Stimulated activated CD8-positive, alpha-beta memory T cell treated with anti-CD3 and anti-CD28 coated beads, Interleukin-7, amount 100 ng/mL, for 24 hours (primary cell): ENCODE measurements at regions not wholly inside any gene's neighbourhood (a gene's known extent, or its start where the extent isn't known, plus 50 kb on each side); places are given as distances from the start of the nearest gene placed in this dataset.

Experiments used
- DNase-seq: peaks from one replicate; pipeline ENCODE4 v3.0.0-alpha.2; 2020; ENCODE audit warnings: low read depth

GRCh38 chr7:21361413-21362125 lies 66.3 kb upstream of the SP4 start:
- no peak for DNase-seq

DNA sequence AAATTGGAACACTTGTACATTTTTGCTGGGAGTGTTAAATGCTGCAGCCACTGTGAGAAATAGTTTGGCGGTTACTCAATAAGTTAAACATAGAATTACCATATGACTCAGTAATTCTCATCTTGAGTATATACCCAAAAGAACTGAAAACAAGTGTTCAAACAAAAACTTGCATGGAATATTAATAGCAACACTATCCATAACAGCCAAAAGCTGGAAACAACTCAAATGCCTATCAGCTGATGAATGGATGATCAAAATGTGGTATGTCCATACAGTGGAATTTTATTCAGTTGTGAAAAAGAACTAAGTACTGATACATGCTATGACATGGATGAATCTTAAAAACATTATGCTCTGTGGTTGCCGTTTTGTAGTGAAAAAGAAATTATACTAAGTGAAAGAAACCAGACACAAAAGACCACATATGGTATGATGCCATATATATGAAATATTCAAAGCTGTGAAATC lies 63.0 kb upstream of the SP4 start:
- no peak for DNase-seq

DNA sequence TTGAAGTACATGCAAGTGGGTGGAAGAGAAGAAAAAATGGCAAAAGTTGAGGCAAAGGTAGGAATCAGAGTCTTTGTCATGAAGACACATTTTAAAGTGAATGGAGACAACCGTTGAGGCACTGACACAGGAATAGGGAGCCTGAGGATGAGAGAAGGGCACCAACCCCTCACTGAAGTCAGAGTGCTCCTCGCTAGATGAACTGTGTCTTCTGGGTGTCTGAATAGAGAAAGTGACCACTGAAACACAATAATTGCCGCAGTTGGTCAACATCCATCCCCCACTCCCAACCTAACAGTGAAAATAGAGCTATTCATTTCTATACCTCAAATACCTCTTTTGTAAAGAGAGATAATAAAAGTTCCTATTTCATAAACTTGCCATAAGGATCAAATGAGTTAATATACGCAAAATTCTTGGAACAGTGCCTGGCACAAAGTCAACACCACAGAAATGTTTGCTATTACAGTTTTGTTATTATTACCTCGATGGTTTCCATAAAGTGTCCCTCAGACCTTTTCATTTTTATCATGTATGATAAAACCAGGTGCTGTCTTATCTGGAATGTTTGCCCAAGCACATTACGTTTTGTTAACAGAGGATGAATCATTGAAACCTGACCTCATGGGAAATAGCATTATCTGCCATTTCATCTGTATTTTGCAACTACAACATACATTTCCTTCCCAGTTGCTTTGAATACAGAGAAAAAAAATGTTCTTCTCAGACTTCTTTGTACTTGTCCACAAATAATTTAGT lies 61.8 kb upstream of the SP4 start:
- no peak for DNase-seq

GRCh38 chr7:21367081-21367480 lies 60.8 kb upstream of the SP4 start:
- no peak for DNase-seq

- no peak for DNase-seq
These were observed 60.3 kb upstream of the SP4 start for GRCh38 chr7:21367537-21367936.

DNA sequence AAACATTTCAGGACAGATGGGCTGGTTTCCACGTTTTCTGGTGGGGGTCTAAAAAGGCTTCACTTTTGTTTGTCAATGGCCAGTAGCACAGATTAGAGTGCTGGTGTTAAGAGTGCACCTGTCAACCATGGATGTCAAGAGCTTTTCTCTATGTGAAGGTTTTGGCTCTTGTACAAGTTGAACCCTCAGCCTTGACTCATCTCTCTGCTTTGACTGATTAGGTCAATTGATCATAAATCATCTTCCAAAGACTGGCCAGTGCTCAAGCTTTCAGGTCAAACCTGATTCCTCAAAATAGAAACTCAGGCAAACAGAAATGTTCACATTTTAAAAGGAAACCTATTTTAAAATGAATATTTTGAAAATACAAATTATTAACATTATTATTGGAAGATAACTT lies 59.6 kb upstream of the SP4 start:
- DNase-seq, result no peak

DNA sequence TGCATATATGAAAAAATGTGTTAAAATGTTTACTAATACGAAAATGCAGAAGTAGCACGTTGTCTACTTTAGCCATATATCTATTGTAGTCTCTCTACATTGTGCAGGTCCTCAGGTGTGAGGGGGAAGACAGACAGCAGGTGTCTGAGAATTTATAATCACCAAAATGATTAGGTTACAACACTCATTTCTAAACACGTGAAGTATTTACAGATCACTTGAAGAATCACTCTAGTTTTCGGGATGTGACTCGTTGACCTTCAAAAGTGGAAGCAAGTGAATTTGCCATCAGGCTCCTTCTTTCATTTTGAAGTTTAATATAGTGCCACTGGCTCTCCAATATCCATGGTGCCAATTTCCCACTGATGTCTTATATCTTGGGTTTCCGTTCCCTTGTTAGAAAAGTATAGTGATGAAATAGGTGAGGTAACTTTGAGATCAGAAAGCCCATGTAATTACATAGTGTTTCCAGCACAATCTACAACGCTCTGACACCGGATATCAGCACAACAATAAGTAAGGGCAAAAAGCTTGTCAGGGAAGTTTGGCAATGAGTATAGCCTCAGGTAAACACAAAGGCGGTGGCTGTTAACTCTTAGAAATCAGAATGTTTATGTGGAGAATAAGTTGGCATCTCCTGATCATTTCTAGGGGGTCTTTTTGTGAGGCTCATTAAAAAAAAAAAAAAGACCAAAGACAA lies 57.5 kb upstream of the SP4 start:
- DNase-seq, result no peak

- no peak for DNase-seq
These were observed 56.5 kb upstream of the SP4 start for GRCh38 chr7:21371360-21371759.

DNA sequence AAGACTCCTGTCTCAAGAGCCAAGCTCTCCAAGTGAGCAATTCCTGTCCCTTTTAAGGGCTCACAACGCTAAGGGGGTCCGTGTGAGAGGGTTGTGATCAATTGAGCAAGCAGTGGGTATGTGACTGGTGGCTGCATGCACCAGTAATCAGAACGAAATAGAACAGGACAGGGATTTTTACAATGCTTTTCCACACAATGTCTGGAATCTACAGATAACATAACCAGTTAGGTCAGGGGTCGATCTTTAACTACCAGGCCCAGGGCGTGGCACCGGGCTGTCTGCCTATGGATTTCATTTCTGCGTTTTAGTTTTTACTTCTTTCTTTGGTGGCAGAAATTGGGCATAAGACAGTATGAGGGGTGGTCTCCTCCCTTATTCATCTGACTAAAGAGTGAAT lies 54.9 kb upstream of the SP4 start:
- no peak for DNase-seq

DNA sequence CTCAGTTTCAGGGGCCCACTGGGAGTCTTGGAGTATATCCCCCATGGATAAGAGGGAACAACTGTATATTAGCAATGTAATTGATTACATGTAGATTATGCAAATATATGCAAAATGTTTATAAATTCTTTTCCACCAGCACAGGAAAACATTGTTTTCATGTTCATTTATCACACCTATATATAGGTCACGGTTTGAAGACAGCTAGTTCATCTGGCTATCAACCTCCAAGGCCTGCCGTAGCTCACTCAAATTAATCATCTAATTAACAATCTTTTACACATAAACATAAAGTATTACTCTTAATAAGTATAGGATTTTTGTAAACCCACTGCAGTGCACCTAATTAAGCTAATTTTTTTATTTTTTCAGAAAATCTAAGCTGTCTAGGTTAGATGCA lies 53.7 kb upstream of the SP4 start:
- no peak for DNase-seq

DNA sequence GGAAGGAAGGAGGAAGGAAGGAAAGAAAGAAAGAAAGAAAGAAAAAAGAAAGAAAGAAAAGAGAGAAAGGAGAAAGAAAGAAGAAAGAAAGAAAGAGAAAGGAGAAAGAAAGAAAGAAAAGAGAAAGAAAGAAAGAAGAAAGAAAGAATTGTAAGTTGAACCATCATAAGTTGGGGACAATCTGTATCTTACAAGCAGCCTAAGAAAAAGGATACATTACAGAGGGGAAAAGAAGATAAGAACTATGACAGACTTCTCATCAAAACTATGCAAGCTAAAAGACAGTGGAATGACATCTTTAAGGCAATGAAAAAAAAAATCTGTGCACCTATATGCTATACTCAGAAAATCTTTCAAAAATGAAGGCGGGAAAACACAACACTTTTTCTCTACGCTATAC lies 50.3 kb upstream of the SP4 start:
- no peak for DNase-seq
